GM12872 (cell line): ENCODE measurements at regions not wholly inside any gene's neighbourhood (a gene's known extent, or its start where the extent isn't known, plus 50 kb on each side); places are given as distances from the start of the nearest gene placed in this dataset.

Source experiments
- CTCF ChIP-seq: IDR thresholded peaks from 3 replicates; pipeline ENCODE4 v1.5.1; 2011; ENCODE audit warnings: low read depth, mild to moderate bottlenecking, low read length, moderate library complexity; ENCODE audit not compliant: insufficient read depth

GRCh38 chr3:16818945-16819344 lies 65.8 kb upstream of the PLCL2 start:
- no peak for TF ChIP-seq CTCF

- no peak for TF ChIP-seq CTCF
Observed at GRCh38 chr3:16820485-16820884, 64.3 kb upstream of the PLCL2 start.

GRCh38 chr3:16821053-16821452 lies 63.7 kb upstream of the PLCL2 start:
- no peak for TF ChIP-seq CTCF

GRCh38 chr3:16824081-16824696 lies 60.6 kb upstream of the PLCL2 start:
- TF ChIP-seq CTCF = no peak

- no peak for TF ChIP-seq CTCF
Observed at GRCh38 chr3:16825617-16826204, 59.0 kb upstream of the PLCL2 start.

- TF ChIP-seq CTCF = peak; percentile 65
Observed at GRCh38 chr3:16828815-16829214, 55.9 kb upstream of the PLCL2 start.

- TF ChIP-seq CTCF = no peak
Observed at GRCh38 chr3:16831846-16832245, 52.9 kb upstream of the PLCL2 start.
